ENCODE measurements at regions not wholly inside any gene's neighbourhood (a gene's known extent, or its start where the extent isn't known, plus 50 kb on each side); places are given as distances from the start of the nearest gene placed in this dataset.
A peak's percentile ranks its signal among the peaks of the same experiment; 100 is the strongest.

- Histone ChIP-seq H3K9me3 (no peaks in the 10 kb centered on the region), H3K4me1 (ENCODE audit: control insufficient read depth in 1 of 2, insufficient read depth in 1 of 2, low read depth in 1 of 2, low read length in 1 of 2) (peaks cover 16 to 23% of the 10 kb centered on the region in 2 experiments), H3K27ac (no peak overlapping the region), H3K4me3 (ENCODE audit: low read depth in 1 of 2, low read length in 1 of 2) (no peak overlapping the region), H3K27me3 (no peaks in the 10 kb centered on the region), H3K36me3 (no peaks in the 10 kb centered on the region)
- TF ChIP-seq CTCF (IDR thresholded peaks at IDR 0.05) = no peak
These were observed 157.3 kb upstream of the LPP start for GRCh38 chr3:187996609-187997008.

GRCh38 chr3:187997490-187997889 is 156.5 kb upstream of the LPP start:
- no peaks in the 10 kb centered on the region for H3K9me3 ChIP-seq
- H3K4me3 ChIP-seq (ENCODE audit: low read depth in 1 of 2, low read length in 1 of 2) = no peak overlapping the region
- H3K27ac ChIP-seq = no peak overlapping the region
- H3K36me3 ChIP-seq = no peaks in the 10 kb centered on the region
- TF ChIP-seq CTCF (IDR thresholded peaks at IDR 0.05) = no peak
- peaks cover 24 to 32% of the 10 kb centered on the region in 2 experiments for H3K4me1 ChIP-seq (ENCODE audit: control insufficient read depth in 1 of 2, insufficient read depth in 1 of 2, low read depth in 1 of 2, low read length in 1 of 2)
- no peaks in the 10 kb centered on the region for H3K27me3 ChIP-seq

GRCh38 chr3:187997946-187998561 is 155.9 kb upstream of the LPP start:
- no peak for TF ChIP-seq CTCF (IDR thresholded peaks at IDR 0.05)
- Histone ChIP-seq H3K27ac (no peak overlapping the region), H3K27me3 (no peaks in the 10 kb centered on the region), H3K4me3 (ENCODE audit: low read depth in 1 of 2, low read length in 1 of 2) (no peak overlapping the region), H3K9me3 (no peaks in the 10 kb centered on the region), H3K36me3 (no peaks in the 10 kb centered on the region), H3K4me1 (ENCODE audit: control insufficient read depth in 1 of 2, insufficient read depth in 1 of 2, low read depth in 1 of 2, low read length in 1 of 2) (peaks cover 30 to 38% of the 10 kb centered on the region in 2 experiments)

- H3K36me3 ChIP-seq = no peaks in the 10 kb centered on the region
- no peaks in the 10 kb centered on the region for H3K27me3 ChIP-seq
- no peaks in the 10 kb centered on the region for H3K9me3 ChIP-seq
- H3K4me3 ChIP-seq (ENCODE audit: low read depth in 1 of 2, low read length in 1 of 2) = no peak overlapping the region
- TF ChIP-seq CTCF (IDR thresholded peaks at IDR 0.05) = no peak
- H3K27ac ChIP-seq = no peak overlapping the region
- peaks cover 35 to 42% of the 10 kb centered on the region in 2 experiments for H3K4me1 ChIP-seq (ENCODE audit: control insufficient read depth in 1 of 2, insufficient read depth in 1 of 2, low read depth in 1 of 2, low read length in 1 of 2)
These were observed 155.3 kb upstream of the LPP start for GRCh38 chr3:187998611-187999010.

- H3K4me1 ChIP-seq (ENCODE audit: control insufficient read depth in 1 of 2, insufficient read depth in 1 of 2, low read depth in 1 of 2, low read length in 1 of 2) = peaks cover 37 to 42% of the 10 kb centered on the region in 2 experiments
- H3K27ac ChIP-seq = peak overlapping the region; percentile 83
- TF ChIP-seq CTCF (IDR thresholded peaks at IDR 0.05) = no peak
- H3K27me3 ChIP-seq = no peaks in the 10 kb centered on the region
- H3K36me3 ChIP-seq = no peaks in the 10 kb centered on the region
- H3K9me3 ChIP-seq = no peaks in the 10 kb centered on the region
- peak overlapping the region in 1 of 2 experiments; percentile 26 for H3K4me3 ChIP-seq (ENCODE audit: low read depth in 1 of 2, low read length in 1 of 2)
These were observed 154.1 kb upstream of the LPP start for GRCh38 chr3:187999821-188000220.

Measured in neutrophil (primary cell).